Naive thymus-derived CD4-positive, alpha-beta T cell (primary cell): ENCODE measurements at regions not wholly inside any gene's neighbourhood (a gene's known extent, or its start where the extent isn't known, plus 50 kb on each side); places are given as distances from the start of the nearest gene placed in this dataset.

Experiments
- ATAC-seq: fragments of 150-1000 bp; cut with Tn5 transposase; 2 replicates; pipeline ENCODE4 v1.10.0; 2021; ENCODE audit warnings: mild to moderate bottlenecking, moderate library complexity
- CTCF ChIA-PET: fragments of 350-600 bp; sonication (Branson Sonifier 250); formaldehyde crosslinking; loops from one replicate; lab custom pipeline; 2021; ENCODE audit warnings: antibody characterized with exemption; lab: Charles Lee
- POLR2A ChIA-PET: fragments of 350-600 bp; sonication (Branson Sonifier 250); formaldehyde crosslinking; loops from one replicate; lab custom pipeline; 2021; ENCODE audit warnings: antibody characterized with exemption, inconsistent platforms; lab: Charles Lee
- DNase-seq, 9 donors: peaks; one replicate each; pipeline versions ENCODE4 v3.0.0 to v3.0.0-alpha.2; 2020 to 2022; ENCODE audit warnings: mixed read lengths in 1 of 9
- H3K27ac ChIP-seq: one replicate; pipeline ENCODE4 v1.7.0; 2013; ENCODE audit warnings: mild to moderate bottlenecking, low read depth, low read length, moderate library complexity
- H3K27me3 ChIP-seq, 2 donors: one replicate each; pipeline ENCODE4 v1.7.0; 2013; ENCODE audit warnings: low read length in 2 of 2, mild to moderate bottlenecking in 2 of 2, moderate library complexity in 2 of 2; ENCODE audit not compliant: control insufficient read depth in 2 of 2, insufficient read depth in 2 of 2
- H3K36me3 ChIP-seq, 3 experiments: 1 replicate in 2 of 3; 2 replicates in 1 of 3; pipeline ENCODE4 v1.7.0; 2013; ENCODE audit warnings: low read length in 3 of 3, mild to moderate bottlenecking in 3 of 3, moderate library complexity in 1 of 3; ENCODE audit not compliant: insufficient read depth in 3 of 3, control insufficient read depth in 2 of 3
- H3K4me1 ChIP-seq, 2 donors: one replicate each; pipeline ENCODE4 v1.7.0; 2013; ENCODE audit warnings: low read length in 2 of 2, mild to moderate bottlenecking in 2 of 2, moderate library complexity in 1 of 2; ENCODE audit not compliant: control insufficient read depth in 2 of 2, insufficient read depth in 2 of 2
- H3K4me3 ChIP-seq: 2 replicates; pipeline ENCODE4 v1.7.0; 2013; ENCODE audit warnings: mild to moderate bottlenecking, low read length
- H3K9me3 ChIP-seq, 3 experiments: 1 replicate in 2 of 3; 2 replicates in 1 of 3; pipeline ENCODE4 v1.7.0; 2013; ENCODE audit warnings: low read length in 3 of 3; ENCODE audit not compliant: control insufficient read depth in 2 of 3
- H3K27ac Mint-ChIP-seq, 9 donors: one replicate each; pipeline ENCODE4 v1.8.0; 2020 to 2022; ENCODE audit warnings: mixed read lengths in 9 of 9, mild to moderate bottlenecking in 8 of 9, moderate library complexity in 5 of 9, inconsistent platforms in 2 of 9
- H3K27me3 Mint-ChIP-seq, 5 donors: one replicate each; pipeline ENCODE4 v1.8.0; 2021 to 2022; ENCODE audit warnings: mixed read lengths in 5 of 5, mild to moderate bottlenecking in 1 of 5
- H3K36me3 Mint-ChIP-seq, 5 donors: one replicate each; pipeline ENCODE4 v1.8.0; 2020 to 2022; ENCODE audit warnings: mixed read lengths in 5 of 5, mild to moderate bottlenecking in 3 of 5, inconsistent platforms in 1 of 5
- H3K4me1 Mint-ChIP-seq, 7 donors: one replicate each; pipeline ENCODE4 v1.8.0; 2020 to 2022; ENCODE audit warnings: mixed read lengths in 7 of 7, mild to moderate bottlenecking in 3 of 7, inconsistent platforms in 1 of 7
- H3K4me3 Mint-ChIP-seq, 10 donors: one replicate each; pipeline ENCODE4 v1.8.0; 2020 to 2022; ENCODE audit warnings: mild to moderate bottlenecking in 10 of 10, mixed read lengths in 10 of 10, moderate library complexity in 6 of 10, inconsistent platforms in 2 of 10
- H3K9me3 Mint-ChIP-seq, 11 donors: one replicate each; pipeline ENCODE4 v1.8.0; 2020 to 2022; ENCODE audit warnings: mixed read lengths in 11 of 11, mild to moderate bottlenecking in 4 of 11, inconsistent platforms in 1 of 11, moderate library complexity in 1 of 11
- intact Hi-C, 2 donors: fragments of 100-400 bp; cut with micrococcal nuclease; formaldehyde crosslinking; loops; one replicate each; pipeline ENCODE4 v1.15.1; 2023

DNA sequence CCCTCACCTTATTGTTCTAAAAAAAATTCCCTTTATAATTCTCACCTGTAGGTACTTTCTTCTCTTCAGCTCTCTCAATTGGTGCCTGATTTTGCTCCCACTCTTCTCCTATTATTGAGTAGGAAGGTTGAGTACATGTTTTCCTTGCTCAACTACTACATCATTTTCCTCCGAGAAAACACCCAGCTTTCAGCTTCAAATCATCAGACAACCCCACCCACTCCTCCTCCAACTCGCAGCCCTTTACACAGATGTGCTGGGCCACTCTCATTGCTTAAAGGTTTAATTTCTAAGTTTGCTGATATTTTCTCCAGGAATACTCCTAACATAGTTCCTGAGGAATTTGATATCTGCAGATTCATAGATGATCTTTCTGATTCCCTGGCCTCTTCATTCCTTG lies 734.4 kb upstream of the ZEB2 start:
- no peak overlapping the region for H3K4me3 Mint-ChIP-seq
- POLR2A ChIA-PET, result no interaction called here
- H3K9me3 ChIP-seq, result no peaks in the 10 kb centered on the region
- intact Hi-C loops, result no loop called here
- no peaks in the 10 kb centered on the region for H3K36me3 Mint-ChIP-seq
- H3K4me1 ChIP-seq, result no peaks in the 10 kb centered on the region
- no peak overlapping the region for H3K27ac Mint-ChIP-seq
- no peaks in the 10 kb centered on the region for H3K36me3 ChIP-seq
- DNase-seq (no peak), ATAC-seq (no peak)
- H3K27ac ChIP-seq, result no peak overlapping the region
- H3K27me3 Mint-ChIP-seq, result peaks cover 0 to 37% (median 34%) of the 10 kb centered on the region in 5 donors
- H3K4me3 ChIP-seq, result no peak overlapping the region
- CTCF ChIA-PET, result no interaction called here
- peaks cover 0 to 8% (median 0%) of the 10 kb centered on the region in 7 donors for H3K4me1 Mint-ChIP-seq
- H3K9me3 Mint-ChIP-seq, result peaks cover 0 to 9% (median 0%) of the 10 kb centered on the region in 11 donors
- no peaks in the 10 kb centered on the region for H3K27me3 ChIP-seq

DNA sequence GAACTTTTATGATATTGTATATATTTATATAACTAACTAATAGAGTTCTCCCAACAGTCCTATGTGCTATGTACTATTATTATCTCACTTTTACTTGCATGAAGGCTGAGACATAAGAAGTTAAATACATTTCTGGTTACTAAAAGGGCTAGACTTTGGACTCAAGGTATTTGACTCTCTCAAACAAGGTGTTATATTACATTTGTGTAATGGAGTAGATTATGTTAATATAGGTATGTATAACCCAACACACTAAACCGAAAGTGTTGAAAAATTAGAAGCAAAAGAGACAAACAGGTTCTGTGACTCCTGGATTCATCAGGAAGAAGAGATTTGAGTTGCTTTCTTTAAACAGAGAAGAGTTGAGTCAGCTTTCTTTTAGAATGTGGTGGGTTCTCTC lies 733.6 kb upstream of the ZEB2 start:
- no peaks in the 10 kb centered on the region for H3K4me1 ChIP-seq
- no peaks in the 10 kb centered on the region for H3K27me3 ChIP-seq
- peaks cover 0 to 6% (median 0%) of the 10 kb centered on the region in 11 donors for H3K9me3 Mint-ChIP-seq
- DNase-seq, result no peak
- no peak overlapping the region for H3K4me3 Mint-ChIP-seq
- no peaks in the 10 kb centered on the region for H3K36me3 Mint-ChIP-seq
- no peaks in the 10 kb centered on the region for H3K36me3 ChIP-seq
- CTCF ChIA-PET, result no interaction called here
- no peak for ATAC-seq
- H3K27me3 Mint-ChIP-seq, result peaks cover 0 to 37% (median 28%) of the 10 kb centered on the region in 5 donors
- no peaks in the 10 kb centered on the region for H3K4me1 Mint-ChIP-seq
- intact Hi-C loops, result no loop called here
- no peak overlapping the region for H3K27ac ChIP-seq
- no peak overlapping the region for H3K4me3 ChIP-seq
- POLR2A ChIA-PET, result no interaction called here
- no peaks in the 10 kb centered on the region for H3K9me3 ChIP-seq
- H3K27ac Mint-ChIP-seq, result no peak overlapping the region

GRCh38 chr2:145245268-145245870 lies 725.5 kb upstream of the ZEB2 start:
- Mint-ChIP-seq H3K27me3 (peaks cover 0 to 7% (median under 1%) of the 10 kb centered on the region in 5 donors), H3K27ac (no peak overlapping the region), H3K36me3 (no peaks in the 10 kb centered on the region), H3K9me3 (peaks cover 0 to 2% (median 0%) of the 10 kb centered on the region in 11 donors), H3K4me1 (no peaks in the 10 kb centered on the region), H3K4me3 (no peak overlapping the region)
- DNase-seq, result no peak
- ChIA-PET CTCF (no interaction called here), POLR2A (no interaction called here)
- Histone ChIP-seq H3K9me3 (no peaks in the 10 kb centered on the region), H3K27ac (no peak overlapping the region), H3K27me3 (no peaks in the 10 kb centered on the region), H3K36me3 (no peaks in the 10 kb centered on the region), H3K4me3 (no peak overlapping the region), H3K4me1 (no peaks in the 10 kb centered on the region)
- intact Hi-C loops, result no loop called here
- no peak for ATAC-seq

DNA sequence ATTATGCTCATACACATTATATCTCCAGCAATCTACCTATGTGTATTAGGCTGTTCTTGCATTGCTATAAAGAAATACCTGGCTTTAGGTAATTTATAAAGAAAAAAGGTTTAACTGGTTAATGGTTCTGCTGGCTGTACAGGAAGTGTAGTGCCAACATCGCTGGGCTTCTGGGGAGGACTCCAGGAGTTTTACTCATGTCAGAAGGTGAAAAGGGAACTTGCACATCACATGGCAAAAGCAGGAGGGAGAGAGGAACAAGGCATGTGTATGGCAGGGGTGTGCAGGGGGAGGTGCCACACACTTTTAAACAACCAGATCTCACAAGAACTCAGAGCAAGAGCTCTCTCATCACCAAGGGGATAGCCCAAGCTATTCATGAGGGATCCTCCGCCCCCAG lies 715.4 kb upstream of the ZEB2 start:
- Mint-ChIP-seq H3K4me3 (no peak overlapping the region), H3K9me3 (peaks cover 0 to 5% (median 0%) of the 10 kb centered on the region in 11 donors), H3K36me3 (no peaks in the 10 kb centered on the region), H3K4me1 (no peaks in the 10 kb centered on the region), H3K27me3 (peaks cover 0 to 9% (median 0%) of the 10 kb centered on the region in 5 donors), H3K27ac (no peak overlapping the region)
- ChIA-PET CTCF (no interaction called here), POLR2A (no interaction called here)
- Histone ChIP-seq H3K27me3 (no peaks in the 10 kb centered on the region), H3K27ac (no peak overlapping the region), H3K4me1 (no peaks in the 10 kb centered on the region), H3K4me3 (no peak overlapping the region), H3K36me3 (no peaks in the 10 kb centered on the region), H3K9me3 (no peaks in the 10 kb centered on the region)
- no peak for DNase-seq
- intact Hi-C loops, result no loop called here
- no peak for ATAC-seq

GRCh38 chr2:145230546-145230945 lies 710.6 kb upstream of the ZEB2 start:
- no peak overlapping the region for H3K4me3 Mint-ChIP-seq
- Histone ChIP-seq H3K9me3 (no peaks in the 10 kb centered on the region), H3K27ac (no peak overlapping the region), H3K4me3 (no peak overlapping the region), H3K36me3 (no peaks in the 10 kb centered on the region), H3K27me3 (no peaks in the 10 kb centered on the region), H3K4me1 (no peaks in the 10 kb centered on the region)
- no peak for ATAC-seq
- ChIA-PET CTCF (no interaction called here), POLR2A (no interaction called here)
- no peak for DNase-seq
- H3K27me3 Mint-ChIP-seq, result peaks cover 0 to 9% (median 3%) of the 10 kb centered on the region in 5 donors
- H3K27ac Mint-ChIP-seq, result no peak overlapping the region
- H3K9me3 Mint-ChIP-seq, result peaks cover 0 to 4% (median 0%) of the 10 kb centered on the region in 11 donors
- intact Hi-C loops, result no loop called here
- H3K4me1 Mint-ChIP-seq, result no peaks in the 10 kb centered on the region
- H3K36me3 Mint-ChIP-seq, result no peaks in the 10 kb centered on the region

DNA sequence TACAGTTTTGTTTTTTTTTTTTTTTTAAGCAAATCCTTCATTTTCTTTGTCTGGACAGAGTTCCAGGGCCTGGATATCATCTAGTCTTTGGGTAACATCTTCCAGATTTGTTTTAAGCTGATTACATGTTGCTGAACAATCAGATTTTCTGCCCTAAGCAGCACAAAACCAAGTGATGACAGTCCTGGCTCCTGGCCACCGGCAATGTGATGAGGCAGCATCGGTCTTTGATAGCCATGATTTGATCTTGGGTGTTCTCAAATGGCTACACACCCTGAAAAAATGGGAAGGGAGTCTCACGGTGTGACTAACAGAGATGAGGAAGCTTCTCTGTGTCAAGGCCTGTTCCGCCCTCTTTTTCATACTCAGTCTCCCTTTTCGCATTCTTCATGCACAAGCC lies 708.6 kb upstream of the ZEB2 start:
- H3K9me3 ChIP-seq, result no peaks in the 10 kb centered on the region
- ChIA-PET POLR2A (no interaction called here), CTCF (no interaction called here)
- ATAC-seq (no peak), DNase-seq (no peak)
- peaks cover 0 to 4% (median 0%) of the 10 kb centered on the region in 5 donors for H3K27me3 Mint-ChIP-seq
- H3K9me3 Mint-ChIP-seq, result peaks cover 0 to 4% (median 0%) of the 10 kb centered on the region in 11 donors
- H3K27ac ChIP-seq, result no peak overlapping the region
- H3K4me3 ChIP-seq, result no peak overlapping the region
- no peaks in the 10 kb centered on the region for H3K27me3 ChIP-seq
- H3K4me3 Mint-ChIP-seq, result no peak overlapping the region
- H3K27ac Mint-ChIP-seq, result no peak overlapping the region
- no peaks in the 10 kb centered on the region for H3K4me1 Mint-ChIP-seq
- H3K36me3 ChIP-seq, result no peaks in the 10 kb centered on the region
- H3K36me3 Mint-ChIP-seq, result no peaks in the 10 kb centered on the region
- H3K4me1 ChIP-seq, result no peaks in the 10 kb centered on the region
- intact Hi-C loops, result no loop called here

DNA sequence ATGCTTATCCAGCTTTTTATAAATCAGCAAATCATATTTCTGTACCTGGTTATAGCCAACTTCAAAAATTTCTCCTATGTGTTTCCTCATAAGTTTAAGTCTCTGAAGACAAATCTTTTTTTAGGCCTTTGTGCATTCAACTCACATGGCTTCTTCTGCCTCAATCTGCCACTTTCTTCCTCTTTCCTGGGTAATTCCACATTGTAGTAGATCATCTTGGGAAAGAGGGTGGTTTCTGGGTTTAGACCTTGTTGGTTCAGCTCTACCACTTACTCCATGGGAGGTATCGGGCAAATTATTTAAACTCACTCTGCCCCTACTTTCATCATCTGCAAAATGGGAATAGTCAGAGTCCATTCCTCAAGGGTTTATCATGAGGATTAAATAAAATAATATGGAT lies 707.0 kb upstream of the ZEB2 start:
- Histone ChIP-seq H3K27ac (no peak overlapping the region), H3K4me1 (no peaks in the 10 kb centered on the region), H3K9me3 (no peaks in the 10 kb centered on the region), H3K27me3 (no peaks in the 10 kb centered on the region), H3K4me3 (no peak overlapping the region), H3K36me3 (no peaks in the 10 kb centered on the region)
- H3K4me1 Mint-ChIP-seq, result no peaks in the 10 kb centered on the region
- CTCF ChIA-PET, result no interaction called here
- DNase-seq, result no peak
- no peaks in the 10 kb centered on the region for H3K36me3 Mint-ChIP-seq
- peaks cover 0 to 11% (median 0%) of the 10 kb centered on the region in 11 donors for H3K9me3 Mint-ChIP-seq
- ATAC-seq, result no peak
- intact Hi-C loops, result no loop called here
- H3K27ac Mint-ChIP-seq, result no peak overlapping the region
- POLR2A ChIA-PET, result no interaction called here
- peaks cover 0 to 3% (median 0%) of the 10 kb centered on the region in 5 donors for H3K27me3 Mint-ChIP-seq
- no peak overlapping the region for H3K4me3 Mint-ChIP-seq
